OCI-LY1 (cell line): ENCODE measurements at regions not wholly inside any gene's neighbourhood (a gene's known extent, or its start where the extent isn't known, plus 50 kb on each side); places are given as distances from the start of the nearest gene placed in this dataset.

ENCODE experiments used
- H2AFZ ChIP-seq: fragments of 200-600 bp; sonication (generic), shearing (Covaris generic); 2 replicates; pipeline ENCODE4 v1.6.0; 2014; ENCODE audit warnings: antibody characterized with exemption, mild to moderate bottlenecking, low read length
- H3F3A ChIP-seq: fragments of 200-600 bp; sonication (generic), shearing (Covaris generic); 2 replicates; pipeline ENCODE4 v1.6.0; 2014; ENCODE audit warnings: mild to moderate bottlenecking, antibody characterized with exemption, low read length, moderate library complexity; ENCODE audit not compliant: insufficient read depth
- H3K27ac ChIP-seq: fragments of 200-600 bp; sonication (generic); 2 replicates; pipeline ENCODE4 v1.5.1; 2014; ENCODE audit warnings: low read length, mixed run types, mild to moderate bottlenecking, low read depth; ENCODE audit not compliant: poor library complexity, severe bottlenecking
- H3K27me3 ChIP-seq: fragments of 200-600 bp; sonication (generic); 2 replicates; pipeline ENCODE4 v1.6.0; 2014; ENCODE audit warnings: antibody characterized with exemption, mild to moderate bottlenecking, low read length, moderate library complexity; ENCODE audit not compliant: insufficient read depth
- H3K36me3 ChIP-seq: fragments of 200-600 bp; sonication (generic); 2 replicates; pipeline ENCODE4 v1.6.1; 2014; ENCODE audit warnings: mild to moderate bottlenecking, antibody characterized with exemption, low read length, moderate library complexity, mixed read lengths; ENCODE audit not compliant: insufficient read depth
- H3K4me1 ChIP-seq: fragments of 200-600 bp; sonication (generic); 2 replicates; pipeline ENCODE4 v1.5.1; 2014; ENCODE audit warnings: mild to moderate bottlenecking, low read length, moderate library complexity; ENCODE audit not compliant: insufficient read depth, severe bottlenecking
- H3K4me2 ChIP-seq: fragments of 200-600 bp; sonication (generic), shearing (Covaris generic); 2 replicates; pipeline ENCODE4 v1.6.1; 2014; ENCODE audit warnings: low read length
- H3K4me3 ChIP-seq: fragments of 200-600 bp; sonication (generic); 2 replicates; pipeline ENCODE4 v1.5.1; 2014; ENCODE audit warnings: low read length, low read depth, mild to moderate bottlenecking, mixed read lengths; ENCODE audit not compliant: poor library complexity, severe bottlenecking
- H3K79me2 ChIP-seq: fragments of 200-600 bp; shearing (Covaris generic); 2 replicates; pipeline ENCODE4 v1.6.1; 2016; ENCODE audit warnings: mixed run types, low read length, mixed read lengths; ENCODE audit not compliant: insufficient read depth
- H3K9ac ChIP-seq: fragments of 200-600 bp; sonication (generic), shearing (Covaris generic); 2 replicates; pipeline ENCODE4 v1.6.1; 2014; ENCODE audit warnings: mild to moderate bottlenecking, low read length, mixed read lengths
- H3K9me2 ChIP-seq: fragments of 200-600 bp; sonication (generic), shearing (Covaris generic); 2 replicates; pipeline ENCODE4 v1.6.1; 2014; ENCODE audit warnings: low read depth, mild to moderate bottlenecking, low read length, mixed read lengths
- H3K9me3 ChIP-seq: fragments of 200-600 bp; shearing (Covaris generic); 2 replicates; pipeline ENCODE4 v1.6.1; 2014; ENCODE audit warnings: low read length, mixed read lengths
- H4K20me1 ChIP-seq: fragments of 200-600 bp; sonication (generic), shearing (Covaris generic); 2 replicates; pipeline ENCODE4 v1.6.0; 2016; ENCODE audit warnings: mild to moderate bottlenecking, low read length; ENCODE audit not compliant: insufficient read depth
- CTCF ChIP-seq: fragments of 200-600 bp; sonication (generic), shearing (Covaris generic); IDR thresholded peaks from 2 replicates; pipeline ENCODE4 v1.5.1; 2017; ENCODE audit warnings: mild to moderate bottlenecking, antibody characterized with exemption, low read length, moderate library complexity, mixed read lengths
- EZH2 ChIP-seq: fragments of 200-600 bp; sonication (generic), shearing (Covaris generic); IDR thresholded peaks from 2 replicates; pipeline ENCODE4 v1.8.0; 2017; ENCODE audit warnings: borderline replicate concordance, mixed run types, mild to moderate bottlenecking, antibody characterized with exemption, low read length, moderate library complexity, mixed read lengths

GRCh38 chr5:3658929-3659328 lies 63.3 kb downstream of the IRX1 start:
- no peak overlapping the region for H3K4me3 ChIP-seq

DNA sequence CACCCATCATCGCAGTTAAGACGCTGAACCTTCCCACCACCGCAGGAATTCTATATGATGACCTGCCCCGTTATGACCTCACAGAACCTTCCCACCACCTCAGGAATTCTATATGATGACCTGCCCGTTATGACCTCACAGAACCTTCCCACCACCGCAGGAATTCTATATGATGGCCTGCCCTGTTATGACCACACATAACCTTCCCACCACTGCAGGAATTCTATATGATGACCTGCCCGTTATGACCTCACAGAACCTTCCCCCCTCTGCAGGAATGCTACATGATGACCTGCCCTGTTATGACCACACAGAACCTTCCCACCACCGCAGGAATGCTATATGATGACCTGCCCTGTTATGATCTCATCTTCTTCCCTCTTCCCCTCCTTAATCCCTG lies 64.3 kb downstream of the IRX1 start:
- Histone ChIP-seq H3K27me3 (no peaks in the 10 kb centered on the region), H3K4me1 (no peaks in the 10 kb centered on the region), H3K27ac (no peak overlapping the region), H3K79me2 (no peaks in the 10 kb centered on the region), H3K9me3 (no peaks in the 10 kb centered on the region), H2AFZ (no peak overlapping the region), H4K20me1 (no peaks in the 10 kb centered on the region), H3K9me2 (no peaks in the 10 kb centered on the region), H3K4me2 (no peak overlapping the region), H3K9ac (no peak overlapping the region), H3K4me3 (no peak overlapping the region), H3F3A (no peaks in the 10 kb centered on the region), H3K36me3 (no peaks in the 10 kb centered on the region)
- no peak for TF ChIP-seq CTCF
- TF ChIP-seq EZH2, result no peak

More at GRCh38 chr5:3658929-3659328, 63.3 kb downstream of the IRX1 start:
- H3K27ac ChIP-seq, result no peak overlapping the region
- H3K4me1 ChIP-seq, result no peaks in the 10 kb centered on the region
- no peaks in the 10 kb centered on the region for H3K9me3 ChIP-seq
- no peaks in the 10 kb centered on the region for H4K20me1 ChIP-seq
- no peaks in the 10 kb centered on the region for H3K27me3 ChIP-seq
- H2AFZ ChIP-seq, result no peak overlapping the region
- H3K36me3 ChIP-seq, result no peaks in the 10 kb centered on the region
- no peaks in the 10 kb centered on the region for H3K9me2 ChIP-seq
- TF ChIP-seq EZH2 (no peak), CTCF (no peak)
- no peak overlapping the region for H3K4me2 ChIP-seq
- no peaks in the 10 kb centered on the region for H3F3A ChIP-seq
- H3K9ac ChIP-seq, result no peak overlapping the region
- H3K79me2 ChIP-seq, result no peaks in the 10 kb centered on the region

DNA sequence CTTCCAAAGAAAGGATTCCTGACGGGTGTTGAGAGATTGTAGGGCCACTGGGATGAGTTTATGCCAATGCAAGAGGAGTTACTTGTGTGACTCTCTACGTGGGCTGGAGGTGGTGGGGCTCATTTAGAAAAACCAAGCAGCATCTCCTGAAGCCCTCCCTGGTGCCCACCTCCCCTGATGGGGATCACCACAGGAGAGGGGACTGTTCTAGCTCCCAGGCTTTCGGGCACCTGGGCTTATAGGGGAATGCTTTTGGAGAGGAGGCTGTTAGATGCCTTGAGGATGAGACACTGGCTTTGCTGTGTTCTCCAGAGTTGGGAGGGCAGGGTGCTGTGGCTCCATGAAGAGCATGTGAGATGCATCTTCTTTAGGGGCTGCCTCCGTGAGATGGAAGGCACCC lies 65.0 kb downstream of the IRX1 start:
- Histone ChIP-seq H3K79me2 (no peaks in the 10 kb centered on the region), H3K36me3 (no peaks in the 10 kb centered on the region), H3K4me3 (no peak overlapping the region), H3K4me2 (no peak overlapping the region), H3K9me2 (no peaks in the 10 kb centered on the region), H3K27ac (no peak overlapping the region), H4K20me1 (no peaks in the 10 kb centered on the region), H3F3A (no peaks in the 10 kb centered on the region), H3K27me3 (no peaks in the 10 kb centered on the region), H3K9me3 (no peaks in the 10 kb centered on the region), H3K4me1 (no peaks in the 10 kb centered on the region), H3K9ac (no peak overlapping the region), H2AFZ (no peak overlapping the region)
- TF ChIP-seq CTCF (no peak), EZH2 (no peak)
